ENCODE measurements at regions not wholly inside any gene's neighbourhood (a gene's known extent, or its start where the extent isn't known, plus 50 kb on each side); places are given as distances from the start of the nearest gene placed in this dataset.

- ChIA-PET POLR2A (no interaction called here), CTCF (interaction anchor here (1.6 kb wide), 1 partner anchor 49 kb away, joined by 4 read pairs; no protein-coding TSS in a partner anchor)
- Histone ChIP-seq H3F3A (replicated peaks; ENCODE audit: insufficient read depth) (no peaks in the 10 kb centered on the region), H3K36me3 (replicated peaks in 1 of 2; ENCODE audit: control insufficient read depth in 1 of 2, insufficient read depth in 2 of 2, low read length in 1 of 2) (no peaks in the 10 kb centered on the region), H3K9me2 (no peaks in the 10 kb centered on the region), H3K9ac (no peak overlapping the region), H3K4me1 (ENCODE audit: control insufficient read depth in 1 of 2, insufficient read depth in 2 of 2, low read depth in 1 of 2, low read length in 1 of 2) (no peaks in the 10 kb centered on the region), H3K27ac (ENCODE audit: low read depth in 2 of 2, low read length in 1 of 2) (no peak overlapping the region), H3K79me2 (ENCODE audit: insufficient read depth) (no peaks in the 10 kb centered on the region), H3K9me3 (no peaks in the 10 kb centered on the region), H3K27me3 (ENCODE audit: insufficient read depth) (no peaks in the 10 kb centered on the region), H2AFZ (ENCODE audit: low read depth) (no peak overlapping the region), H3K4me2 (no peak overlapping the region), H3K4me3 (ENCODE audit: low read depth in 2 of 2, low read length in 1 of 2) (no peak overlapping the region), H4K20me1 (ENCODE audit: insufficient read depth) (no peaks in the 10 kb centered on the region)
- DNase-seq = no peak
- WGBS (ENCODE audit: low lambda C conversion rate) = 77% methylated on average over 1 of the region's 1 CpG
- no peak for TF ChIP-seq RFX5 (IDR thresholded peaks at IDR 0.05; ENCODE audit: low read length)
- no peak for TF ChIP-seq GABPA (IDR thresholded peaks at IDR 0.05; ENCODE audit: low read depth)
- TF ChIP-seq TEAD4 (IDR thresholded peaks at IDR 0.05; ENCODE audit: borderline replicate concordance, insufficient read depth) = no peak
- TF ChIP-seq, protein P1, sequence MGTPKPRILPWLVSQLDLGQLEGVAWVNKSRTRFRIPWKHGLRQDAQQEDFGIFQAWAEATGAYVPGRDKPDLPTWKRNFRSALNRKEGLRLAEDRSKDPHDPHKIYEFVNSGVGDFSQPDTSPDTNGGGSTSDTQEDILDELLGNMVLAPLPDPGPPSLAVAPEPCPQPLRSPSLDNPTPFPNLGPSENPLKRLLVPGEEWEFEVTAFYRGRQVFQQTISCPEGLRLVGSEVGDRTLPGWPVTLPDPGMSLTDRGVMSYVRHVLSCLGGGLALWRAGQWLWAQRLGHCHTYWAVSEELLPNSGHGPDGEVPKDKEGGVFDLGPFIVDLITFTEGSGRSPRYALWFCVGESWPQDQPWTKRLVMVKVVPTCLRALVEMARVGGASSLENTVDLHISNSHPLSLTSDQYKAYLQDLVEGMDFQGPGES (IDR thresholded peaks at IDR 0.05; ENCODE audit: low read depth, low read length) = no peak
- TF ChIP-seq CHD2 (IDR thresholded peaks at IDR 0.05; ENCODE audit: low read length, partially characterized antibody) = no peak
- TF ChIP-seq TAF1 (IDR thresholded peaks at IDR 0.05; ENCODE audit: borderline replicate concordance, low read depth, low read length) = no peak
- no peak for TF ChIP-seq EZH2phosphoT487 (IDR thresholded peaks at IDR 0.05; ENCODE audit: borderline replicate concordance, low read depth)
- TF ChIP-seq, protein P2, sequence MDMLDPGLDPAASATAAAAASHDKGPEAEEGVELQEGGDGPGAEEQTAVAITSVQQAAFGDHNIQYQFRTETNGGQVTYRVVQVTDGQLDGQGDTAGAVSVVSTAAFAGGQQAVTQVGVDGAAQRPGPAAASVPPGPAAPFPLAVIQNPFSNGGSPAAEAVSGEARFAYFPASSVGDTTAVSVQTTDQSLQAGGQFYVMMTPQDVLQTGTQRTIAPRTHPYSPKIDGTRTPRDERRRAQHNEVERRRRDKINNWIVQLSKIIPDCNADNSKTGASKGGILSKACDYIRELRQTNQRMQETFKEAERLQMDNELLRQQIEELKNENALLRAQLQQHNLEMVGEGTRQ (IDR thresholded peaks at IDR 0.05; ENCODE audit: borderline replicate concordance, low read depth, low read length) = no peak
These were observed 57.8 kb upstream of the ITM2B start for GRCh38 chr13:48175185-48175584.

- Histone ChIP-seq H4K20me1 (ENCODE audit: insufficient read depth) (no peaks in the 10 kb centered on the region), H3K36me3 (replicated peaks in 1 of 2; ENCODE audit: control insufficient read depth in 1 of 2, insufficient read depth in 2 of 2, low read length in 1 of 2) (no peaks in the 10 kb centered on the region), H3K4me1 (ENCODE audit: control insufficient read depth in 1 of 2, insufficient read depth in 2 of 2, low read depth in 1 of 2, low read length in 1 of 2) (no peaks in the 10 kb centered on the region), H3K9me3 (no peaks in the 10 kb centered on the region), H2AFZ (ENCODE audit: low read depth) (no peak overlapping the region), H3K27ac (ENCODE audit: low read depth in 2 of 2, low read length in 1 of 2) (no peak overlapping the region), H3K4me3 (ENCODE audit: low read depth in 2 of 2, low read length in 1 of 2) (no peak overlapping the region), H3F3A (replicated peaks; ENCODE audit: insufficient read depth) (no peaks in the 10 kb centered on the region), H3K9ac (no peak overlapping the region), H3K4me2 (no peak overlapping the region), H3K79me2 (ENCODE audit: insufficient read depth) (no peaks in the 10 kb centered on the region), H3K27me3 (ENCODE audit: insufficient read depth) (no peaks in the 10 kb centered on the region), H3K9me2 (no peaks in the 10 kb centered on the region)
- no peak for DNase-seq
- ChIA-PET CTCF (interaction anchor here (0.9 to 1.0 kb wide), 2 partner anchors 15 to 601 kb away, joined by 3 read pairs; no protein-coding TSS in a partner anchor), POLR2A (no interaction called here)
- TF ChIP-seq REST (IDR thresholded peaks at IDR 0.05; ENCODE audit: low read depth, low read length) = no peak
- no peak for TF ChIP-seq SIN3A (IDR thresholded peaks at IDR 0.05; ENCODE audit: borderline replicate concordance, low read depth, low read length)
- no peak for TF ChIP-seq MEF2A (IDR thresholded peaks at IDR 0.05; ENCODE audit: borderline replicate concordance, low read depth)
- TF ChIP-seq RXRA (IDR thresholded peaks at IDR 0.05; ENCODE audit: borderline replicate concordance, low read depth) = no peak
- TF ChIP-seq, protein P2 (IDR thresholded peaks at IDR 0.05; ENCODE audit: borderline replicate concordance, low read depth, low read length) = no peak
- no peak for TF ChIP-seq GABPA (IDR thresholded peaks at IDR 0.05; ENCODE audit: low read depth)
- TF ChIP-seq MXI1 (IDR thresholded peaks at IDR 0.05; ENCODE audit: low read depth, low read length) = no peak
- TF ChIP-seq SMC3 (IDR thresholded peaks at IDR 0.05; ENCODE audit: low read depth, low read length) = no peak
- no peak for TF ChIP-seq USF1 (IDR thresholded peaks at IDR 0.05; ENCODE audit: borderline replicate concordance, low read depth)
- no peak for TF ChIP-seq EP300 (IDR thresholded peaks at IDR 0.05; ENCODE audit: borderline replicate concordance in 1 of 2, low read depth in 1 of 2, low read length in 1 of 2)
- TF ChIP-seq TAF1 (IDR thresholded peaks at IDR 0.05; ENCODE audit: borderline replicate concordance, low read depth, low read length) = no peak
- TF ChIP-seq TEAD4 (IDR thresholded peaks at IDR 0.05; ENCODE audit: borderline replicate concordance, insufficient read depth) = no peak
- TF ChIP-seq FOXJ3 (CRISPR knock-in tag; IDR thresholded peaks at IDR 0.05) = no peak
- 61% methylated on average over 5 of the region's 5 CpGs for WGBS (ENCODE audit: low lambda C conversion rate)
These were observed 65.1 kb upstream of the ITM2B start for GRCh38 chr13:48167866-48168265.
